SW480 (cell line): ENCODE measurements at regions not wholly inside any gene's neighbourhood (a gene's known extent, or its start where the extent isn't known, plus 50 kb on each side); places are given as distances from the start of the nearest gene placed in this dataset.
"Not testable (repeated sequence)": the region's sequence is repeated elsewhere in the genome, so short reads cannot be mapped to it uniquely, and the experiment has no call there.

ENCODE experiments used
- DNase-seq: peaks from one replicate; pipeline ENCODE4 v3.0.0-alpha.2; 2016; ENCODE audit warnings: low spot score

DNA sequence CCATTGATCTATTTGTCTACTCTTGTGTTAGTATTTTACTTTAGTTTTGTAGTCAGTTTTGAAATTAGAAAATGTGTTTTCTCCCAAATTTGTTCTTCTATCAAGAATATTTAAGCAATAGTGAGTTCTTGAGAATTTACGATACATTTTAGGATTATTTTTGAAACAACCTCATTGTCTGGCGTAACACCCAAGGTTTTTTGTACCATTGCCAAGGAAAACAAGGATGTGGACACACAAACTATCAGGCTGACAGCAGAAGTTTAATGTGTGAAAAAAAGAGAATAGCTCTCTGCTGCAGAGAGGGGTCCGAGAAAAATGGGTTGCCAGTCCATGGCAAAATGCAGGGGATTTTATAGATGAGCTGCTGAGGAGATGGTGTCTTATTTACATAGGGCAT, 865.1 kb upstream of the CNTN5 start:
- no peak for DNase-seq

DNA sequence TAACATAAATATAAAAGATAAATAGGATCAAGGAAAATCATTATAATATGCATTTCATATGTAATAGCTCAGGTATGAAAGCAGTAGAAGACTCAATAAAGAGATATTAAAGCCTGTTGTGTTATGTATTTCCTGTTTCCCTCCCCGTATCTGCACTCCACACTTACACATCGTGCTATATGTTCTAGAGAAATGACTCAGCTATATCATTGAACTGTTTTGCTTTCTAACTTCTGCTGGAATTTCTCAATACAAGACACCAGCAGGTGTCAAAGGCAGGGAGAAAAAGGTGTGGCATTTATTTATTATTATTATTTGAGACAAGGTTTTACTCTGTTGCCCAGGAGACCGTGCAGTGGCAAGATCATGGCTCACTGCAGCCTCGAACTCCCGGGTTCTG, 842.8 kb upstream of the CNTN5 start:
- DNase-seq = no peak

DNA sequence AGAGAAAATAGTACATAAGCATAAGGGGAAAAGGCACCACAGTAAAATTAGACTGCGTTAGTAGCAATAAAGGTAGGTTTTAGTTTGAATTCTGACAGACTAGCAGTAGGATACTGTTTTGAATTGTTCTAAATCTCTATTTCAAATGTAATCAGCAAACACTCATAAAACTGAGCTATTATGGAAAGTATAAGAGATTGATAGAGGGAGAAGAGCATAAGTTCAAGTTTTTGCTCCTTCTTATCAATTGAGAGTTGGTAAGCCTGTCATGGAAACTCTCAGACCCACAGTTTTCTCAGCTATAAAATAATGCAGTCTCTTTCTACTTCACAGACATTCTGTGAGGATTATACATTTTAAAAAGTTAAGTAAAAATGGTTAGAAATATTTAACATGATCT, 840.2 kb upstream of the CNTN5 start:
- DNase-seq = no peak

DNA sequence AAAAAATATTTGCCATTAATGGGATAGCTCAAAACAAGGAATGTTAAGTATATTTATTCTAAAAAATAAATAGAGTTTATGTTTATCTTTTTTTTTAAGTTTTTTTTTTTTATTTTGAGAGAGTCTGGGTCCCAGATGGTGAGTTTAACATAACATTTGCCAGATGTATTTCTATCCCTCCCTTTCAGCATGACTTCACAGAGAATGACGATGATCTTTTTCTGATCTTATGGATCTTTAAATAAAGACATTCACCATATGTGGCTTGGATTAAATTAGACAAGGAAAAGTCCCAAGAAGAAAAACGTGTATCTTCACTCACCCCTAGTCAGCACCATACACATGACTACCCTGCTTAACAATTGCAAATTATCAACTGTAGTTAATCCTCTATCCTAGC, 839.8 kb upstream of the CNTN5 start:
- no peak for DNase-seq

DNA sequence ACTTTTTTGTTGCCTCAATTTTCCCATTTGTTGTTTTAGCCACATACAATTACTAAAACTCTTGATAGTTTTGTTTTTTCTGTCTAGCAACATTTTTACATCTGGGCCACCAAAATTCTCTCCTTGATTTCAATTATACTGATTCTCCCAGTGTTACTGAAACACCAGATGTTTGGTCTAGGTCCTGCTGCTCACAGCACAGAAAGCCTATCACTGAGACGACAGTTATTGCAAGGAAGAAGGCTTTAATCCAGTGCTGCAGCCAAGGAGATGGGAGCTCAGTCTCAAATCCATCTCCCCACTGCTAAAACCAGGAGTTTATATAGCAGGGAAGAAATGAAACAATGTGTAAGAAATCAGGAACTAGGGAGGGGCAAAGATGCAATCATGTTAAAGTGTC, 837.7 kb upstream of the CNTN5 start:
- no peak for DNase-seq

DNA sequence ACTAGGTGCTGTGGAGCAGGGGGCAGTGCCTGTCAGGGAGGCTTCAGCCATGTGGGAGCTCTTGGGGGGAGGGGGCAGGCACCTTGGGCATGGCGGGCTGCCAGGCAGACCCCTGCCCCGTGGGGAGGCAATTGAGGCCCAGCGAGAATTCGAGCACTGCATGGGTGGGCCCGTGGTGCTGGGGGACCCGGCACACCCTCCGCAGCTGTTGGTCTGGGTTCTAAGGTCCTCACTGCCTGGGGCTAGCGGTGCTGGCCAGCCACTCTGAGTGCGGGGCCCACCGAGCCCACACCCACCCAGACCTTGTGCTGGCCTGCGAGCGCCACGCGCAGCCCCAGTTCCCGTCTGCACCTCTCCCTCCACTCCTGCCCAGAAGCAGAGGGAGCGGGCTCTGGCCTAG, 835.5 kb upstream of the CNTN5 start:
- DNase-seq = no peak

DNA sequence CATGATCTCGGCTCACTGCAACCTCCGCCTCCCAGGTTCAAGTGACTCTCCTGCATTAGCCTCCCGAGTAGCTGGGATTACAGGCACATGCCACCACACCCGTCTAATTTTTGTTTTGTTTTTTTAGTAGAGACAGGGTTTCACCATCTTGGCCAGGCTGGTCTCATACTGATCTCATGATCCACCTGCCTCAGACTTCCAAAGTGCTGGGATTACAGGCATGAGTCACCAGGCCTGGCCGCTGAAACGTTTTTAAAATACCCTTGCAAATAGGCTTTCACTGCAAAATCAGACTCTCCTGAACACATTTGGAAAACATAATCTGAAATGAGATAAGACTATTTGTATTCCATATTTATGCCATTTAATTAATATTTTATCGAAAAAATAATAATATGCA, 826.1 kb upstream of the CNTN5 start:
- no peak for DNase-seq

DNA sequence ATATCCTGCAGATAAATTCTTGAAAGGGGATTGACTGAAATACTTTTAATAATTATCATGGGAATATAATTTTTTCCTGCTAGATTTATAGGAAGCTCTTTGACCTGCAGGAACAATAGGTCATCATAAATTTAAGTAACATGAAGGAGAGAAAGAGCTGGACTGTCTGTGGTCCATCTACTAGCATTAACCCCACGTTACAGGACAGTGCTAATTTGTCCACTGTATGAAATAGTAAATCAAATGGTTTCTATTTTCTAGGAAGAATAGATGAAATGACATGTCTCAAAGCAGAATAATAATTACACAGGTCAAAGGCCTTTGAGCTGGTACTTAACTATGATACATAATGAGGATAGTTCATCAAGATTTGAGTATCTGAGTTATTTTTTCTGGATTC, 825.4 kb upstream of the CNTN5 start:
- DNase-seq = no peak

DNA sequence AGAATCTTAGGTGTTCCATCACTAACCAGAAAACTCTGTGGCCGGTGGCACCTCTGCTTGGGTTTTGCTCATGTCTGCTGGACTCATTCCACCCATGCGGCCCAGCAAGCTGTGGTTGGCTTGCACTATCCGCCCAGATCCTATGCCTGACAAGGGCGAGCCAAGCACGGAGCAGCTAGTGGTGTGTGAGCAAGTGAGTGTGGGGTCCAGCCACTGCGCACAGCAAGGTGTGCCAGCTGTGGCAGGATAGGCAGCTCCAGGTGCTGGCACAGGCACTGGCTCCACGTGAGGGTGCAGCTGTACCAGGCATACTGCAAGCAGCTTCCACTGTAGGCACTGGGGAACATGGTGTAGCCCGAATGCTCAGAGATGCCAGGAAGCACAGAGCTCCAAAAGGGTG, 813.7 kb upstream of the CNTN5 start:
- DNase-seq = no peak

DNA sequence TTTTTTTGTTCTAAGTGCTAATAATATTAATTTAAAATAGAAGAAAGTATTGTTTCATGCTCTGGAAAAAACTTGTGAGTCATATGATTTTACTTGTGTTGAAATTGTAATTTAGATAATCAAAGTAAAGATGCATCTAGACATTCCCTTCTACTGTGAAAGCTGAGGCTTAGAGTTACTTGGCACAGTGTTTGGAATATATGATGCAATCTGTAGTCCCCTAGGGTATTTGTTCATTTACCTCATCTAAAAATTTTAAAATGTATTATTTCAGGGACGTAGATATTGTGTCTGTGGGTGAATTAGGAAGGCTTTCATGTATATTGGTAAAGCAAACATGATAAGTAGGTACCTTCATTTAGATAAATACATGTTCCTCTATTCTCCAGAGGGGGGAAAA, 793.5 kb upstream of the CNTN5 start:
- no peak for DNase-seq

DNA sequence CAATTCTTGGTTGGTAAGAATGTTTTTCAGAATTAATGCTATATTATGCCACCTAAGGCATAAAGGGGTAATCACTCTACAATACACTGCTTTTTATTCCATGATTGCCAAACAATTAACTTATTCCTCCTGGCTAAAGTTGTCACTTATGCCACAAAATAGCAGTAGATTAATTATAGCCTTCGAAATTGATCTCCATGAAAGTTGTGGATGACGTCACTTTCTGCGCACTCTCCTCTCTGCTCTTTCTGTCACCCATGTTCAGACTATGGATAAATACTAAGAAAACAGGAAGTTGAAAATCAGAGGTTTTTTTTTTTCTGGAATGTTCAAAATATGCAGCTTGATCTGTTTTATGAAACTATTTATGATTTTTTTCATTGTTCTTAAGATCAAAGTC, 790.1 kb upstream of the CNTN5 start:
- DNase-seq = no peak

DNA sequence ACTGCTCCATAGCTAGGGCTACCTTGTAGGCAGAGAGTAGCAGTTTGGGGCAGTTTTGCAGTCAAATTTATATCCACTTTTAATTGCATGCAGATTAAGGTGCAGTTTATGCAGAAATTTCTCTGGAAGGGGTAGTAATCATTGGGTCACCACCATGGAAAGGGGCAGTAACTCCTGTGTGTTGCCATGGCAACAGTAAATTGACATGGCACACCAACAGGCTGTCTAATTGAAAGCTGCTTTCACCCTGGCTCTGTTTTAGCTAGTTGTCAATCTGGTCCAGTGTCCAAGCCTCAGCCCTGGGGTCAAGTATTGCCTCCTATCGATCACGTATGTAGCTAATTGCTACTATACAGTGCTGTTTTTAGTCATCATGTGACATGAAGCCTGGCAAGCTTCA, 786.1 kb upstream of the CNTN5 start:
- DNase-seq = no peak

DNA sequence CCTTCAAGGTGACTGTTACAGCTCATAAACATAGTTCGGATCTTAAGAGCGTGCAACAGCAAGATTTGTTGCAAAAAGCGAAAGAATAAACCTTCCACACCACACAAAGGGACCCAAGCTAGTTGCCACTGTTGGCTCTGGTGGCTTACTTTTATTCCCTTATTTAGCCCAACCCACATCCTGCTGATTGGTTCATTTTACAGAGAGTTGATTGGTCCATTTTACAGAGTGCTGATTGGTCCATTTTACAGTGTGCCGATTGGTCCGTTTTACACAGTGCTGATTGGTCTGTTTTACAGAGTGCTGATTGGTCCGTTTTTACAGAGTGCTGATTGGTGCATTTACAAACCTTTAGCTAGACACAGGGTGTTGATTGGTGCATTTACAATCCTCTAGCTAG, 776.9 kb upstream of the CNTN5 start:
- no peak for DNase-seq

DNA sequence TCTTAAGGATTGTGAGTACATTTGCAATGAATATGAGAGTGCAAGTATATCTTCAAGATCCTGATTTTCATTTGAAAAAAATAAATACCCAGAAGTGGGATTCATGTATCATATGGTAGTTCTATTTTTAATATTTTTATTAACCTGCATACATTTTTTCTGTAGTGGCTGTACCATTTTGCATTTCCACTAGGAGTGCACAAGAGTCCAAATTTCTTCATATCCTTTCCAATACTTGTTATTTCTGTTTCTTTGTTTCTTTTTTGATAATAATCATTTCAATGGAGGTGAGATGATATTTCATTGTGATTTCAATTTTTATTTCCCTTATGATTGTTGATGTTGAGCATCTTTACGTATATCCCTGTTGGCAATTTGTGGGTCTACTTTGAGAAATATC, 759.8 kb upstream of the CNTN5 start:
- DNase-seq = no peak

DNA sequence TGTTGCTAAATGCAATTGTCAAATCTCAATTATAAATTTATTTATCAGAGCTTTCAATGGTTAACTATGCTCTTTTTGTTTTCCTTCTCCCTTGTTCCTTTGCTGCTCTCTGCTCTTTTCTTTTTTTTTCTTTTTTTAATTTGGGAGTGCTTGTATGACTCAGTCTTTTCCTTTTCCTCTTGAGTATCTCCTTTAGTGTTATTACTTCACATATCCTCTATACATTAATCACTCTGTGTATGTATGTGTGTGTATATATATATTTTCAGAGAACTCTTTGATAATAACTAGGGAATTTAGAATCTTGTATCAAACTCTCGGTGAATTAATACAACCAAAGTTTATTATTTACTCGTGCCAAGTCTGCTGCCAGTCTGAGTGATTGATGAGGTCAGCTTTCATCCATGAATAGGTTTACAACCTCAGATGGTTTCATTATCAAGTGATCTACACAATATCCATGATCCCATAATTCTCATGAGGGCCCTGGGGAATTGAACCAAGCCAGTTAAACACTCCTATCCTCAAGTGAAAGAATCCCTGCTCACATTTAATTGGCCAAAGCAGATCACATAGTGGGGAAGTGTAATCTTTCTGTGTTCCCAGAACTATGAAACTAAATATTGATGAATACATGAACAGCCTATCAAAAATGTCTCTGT, 743.4 kb upstream of the CNTN5 start:
- DNase-seq = no peak

DNA sequence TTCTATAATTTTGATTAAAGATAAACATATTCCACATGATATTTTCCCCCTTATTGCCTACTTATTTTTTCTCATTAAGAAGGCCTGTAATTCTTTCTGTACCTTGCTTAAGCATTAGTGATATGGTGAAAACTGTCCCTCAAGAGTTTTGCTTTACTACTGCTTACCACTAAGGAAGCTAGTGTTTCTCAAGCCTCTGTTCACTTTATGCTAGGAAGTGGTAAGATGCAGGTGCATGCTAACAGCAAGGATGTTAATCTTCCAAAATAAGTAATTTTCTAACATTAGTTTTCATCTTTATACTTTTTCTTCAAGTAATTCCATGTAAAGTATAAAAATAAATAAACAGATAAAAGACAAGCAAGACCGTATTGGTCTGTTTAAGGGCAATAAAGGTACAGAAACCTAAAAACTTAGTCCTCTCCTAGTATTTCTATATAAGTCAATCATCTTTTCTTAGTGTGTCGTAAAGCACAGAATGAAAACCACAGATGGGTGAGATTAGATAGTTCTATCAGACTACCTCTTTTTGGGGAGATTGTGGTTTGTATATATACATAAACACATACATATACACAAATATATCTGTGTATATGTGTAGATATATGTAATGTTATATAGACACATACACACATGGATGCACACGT, 731.0 kb upstream of the CNTN5 start:
- no peak for DNase-seq

DNA sequence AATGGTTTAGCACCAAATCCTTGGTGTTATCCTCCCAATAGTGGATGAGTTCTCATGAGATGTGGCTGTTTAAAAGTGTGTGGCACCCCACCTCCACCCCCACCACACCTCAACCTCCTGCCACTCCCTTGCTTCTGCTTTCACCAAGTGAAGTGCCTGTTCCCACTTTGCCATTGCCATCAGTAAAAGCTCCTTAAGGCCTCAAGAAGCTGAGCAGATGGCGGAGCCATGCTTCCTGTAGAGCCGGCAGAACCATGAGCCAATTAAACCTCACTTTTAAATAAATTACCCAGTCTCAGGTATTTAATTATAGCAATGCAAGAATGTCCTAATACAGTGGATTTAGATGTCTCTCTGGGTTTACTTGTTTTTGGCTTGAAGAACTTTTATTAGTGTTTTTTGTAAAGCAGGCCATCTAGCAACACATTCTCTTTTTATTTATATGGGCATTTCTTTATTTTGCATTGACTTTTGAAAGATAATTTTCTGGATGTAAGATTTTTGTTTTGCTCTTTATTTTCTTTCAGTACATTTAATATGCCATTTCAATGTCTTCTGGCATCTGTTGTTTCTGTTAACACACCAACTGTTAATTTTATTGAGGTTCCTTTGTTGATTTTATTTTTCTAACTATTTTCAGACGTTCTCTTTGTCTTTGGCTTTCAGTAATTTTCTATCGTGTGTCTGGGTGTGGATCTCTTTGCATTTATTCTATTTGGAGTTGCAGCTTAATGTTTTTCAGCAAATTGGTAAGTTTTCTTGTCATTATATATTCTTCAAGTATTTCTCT, 724.5 kb upstream of the CNTN5 start:
- DNase-seq = no peak

DNA sequence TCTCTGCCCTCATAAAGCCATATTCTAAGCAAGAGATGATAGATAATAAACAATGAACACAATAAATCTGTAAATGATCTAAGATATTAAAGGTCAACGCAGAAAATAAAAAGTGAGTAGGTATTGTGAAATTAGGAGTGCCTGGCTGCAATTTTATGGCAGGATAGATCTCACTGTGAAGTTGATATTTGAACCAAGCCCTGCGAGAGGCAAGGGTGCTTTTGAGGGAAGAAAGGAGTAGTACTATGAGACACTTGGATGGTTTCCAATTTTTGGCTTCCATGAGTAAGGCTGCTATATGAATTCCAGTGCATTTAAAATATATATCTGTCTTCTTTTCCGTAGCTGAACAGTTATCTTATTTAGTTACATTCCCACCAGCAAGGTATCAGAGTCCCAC, 720.0 kb upstream of the CNTN5 start:
- DNase-seq = no peak

DNA sequence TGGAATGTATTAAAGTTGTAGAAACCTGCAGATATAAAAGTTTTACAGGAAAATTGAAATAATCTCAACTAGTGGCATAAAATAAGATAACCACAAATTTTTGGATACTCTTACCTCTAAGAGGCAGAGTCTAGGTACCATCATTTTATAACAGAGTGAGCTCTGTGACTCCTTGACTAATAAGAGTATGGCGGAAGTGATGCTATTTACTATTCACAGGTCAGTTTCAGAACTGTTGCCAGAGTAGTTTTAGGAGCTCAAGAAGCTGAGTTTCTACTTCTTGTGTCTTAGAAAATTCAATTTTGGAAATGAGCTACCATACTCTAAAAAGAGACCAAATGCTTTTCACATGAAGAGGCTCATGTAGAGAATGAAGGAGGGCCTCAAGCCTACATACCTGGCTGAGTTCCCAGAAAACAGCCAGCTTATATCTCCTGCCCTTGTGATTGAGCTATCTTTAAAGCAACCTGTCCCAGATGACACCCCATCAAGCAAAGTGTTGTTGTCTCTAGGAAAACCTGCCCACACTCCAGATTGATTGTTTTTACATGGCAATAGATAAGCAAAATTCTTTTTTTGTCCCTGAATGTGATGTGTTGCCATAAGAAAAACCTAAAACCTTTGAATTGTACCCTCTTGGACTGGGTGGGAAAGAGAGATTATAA, 712.8 kb upstream of the CNTN5 start:
- DNase-seq = no peak

DNA sequence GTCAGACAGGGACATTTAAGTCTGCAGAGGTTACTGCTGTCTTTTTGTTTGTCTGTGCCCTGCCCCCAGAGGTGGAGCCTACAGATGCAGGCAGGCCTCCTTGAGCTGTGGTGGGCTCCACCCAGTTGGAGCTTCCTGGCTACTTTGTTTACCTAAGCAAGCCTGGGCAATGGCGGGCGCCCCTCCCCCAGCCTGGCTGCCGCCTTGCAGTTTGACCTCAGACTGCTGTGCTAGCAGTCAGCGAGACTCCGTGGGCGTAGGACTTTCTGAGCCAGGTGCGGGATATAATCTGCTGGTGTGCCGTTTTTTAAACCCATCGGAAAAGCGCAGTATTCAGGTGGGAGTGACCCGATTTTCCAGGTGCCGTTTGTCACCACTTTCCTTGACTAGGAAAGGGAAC, 690.4 kb upstream of the CNTN5 start:
- not testable (repeated sequence) for DNase-seq

DNA sequence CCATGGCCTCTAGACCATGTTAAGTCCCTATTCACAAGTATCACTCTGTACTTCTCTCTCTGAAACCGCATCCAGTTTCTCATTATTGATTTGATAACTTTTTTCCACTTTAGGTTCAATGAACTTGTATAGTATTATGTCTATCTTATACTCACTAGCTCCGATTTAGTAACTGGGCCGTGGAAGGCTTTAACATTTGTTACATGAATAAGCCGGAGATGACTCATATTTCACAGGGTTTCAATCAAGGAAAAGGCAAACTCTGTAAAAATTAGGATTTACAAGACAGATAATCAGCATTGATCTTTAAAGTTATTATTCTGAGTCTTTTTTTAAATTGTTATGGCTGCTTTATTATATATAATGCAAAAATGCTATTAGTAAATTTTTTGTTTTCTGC, 662.2 kb upstream of the CNTN5 start:
- DNase-seq = no peak

DNA sequence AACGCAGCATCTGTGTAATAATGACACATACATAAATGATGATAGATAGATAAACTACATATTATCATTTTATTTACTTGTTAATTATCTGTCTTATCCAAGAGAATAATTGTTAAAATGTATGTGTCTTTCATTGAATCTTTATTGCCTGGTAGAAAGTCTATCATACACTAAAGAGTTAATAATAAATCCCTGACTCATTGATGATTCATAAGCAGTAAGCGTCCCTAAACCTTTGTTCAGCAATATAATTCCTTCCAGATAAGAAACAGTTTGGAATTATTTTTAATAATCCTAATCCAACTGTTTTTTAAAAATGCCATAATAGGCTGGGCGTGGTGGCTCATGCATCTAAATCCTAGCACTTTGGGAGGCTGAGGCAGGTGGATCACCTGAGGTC, 655.6 kb upstream of the CNTN5 start:
- DNase-seq = no peak

DNA sequence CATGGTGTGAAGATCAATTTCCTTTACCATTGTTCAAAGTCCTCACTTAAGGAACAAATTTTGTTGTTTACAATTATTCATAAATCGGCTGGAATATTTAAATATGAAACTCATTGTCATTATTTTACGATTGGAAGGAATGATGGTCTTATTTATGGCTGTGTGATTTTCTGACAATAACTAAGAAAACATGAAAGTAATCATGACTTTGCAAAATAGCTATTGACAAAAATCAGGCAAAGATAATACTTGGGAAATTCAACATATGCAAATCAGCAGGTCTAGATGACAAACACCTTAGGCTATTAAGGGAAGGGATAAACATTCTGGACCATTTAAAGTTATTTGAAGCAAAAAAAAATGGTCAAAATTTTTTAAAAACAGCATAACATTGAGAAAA, 654.8 kb upstream of the CNTN5 start:
- DNase-seq = no peak
